Kidney epithelial cell (primary cell): ENCODE measurements at regions not wholly inside any gene's neighbourhood (a gene's known extent, or its start where the extent isn't known, plus 50 kb on each side); places are given as distances from the start of the nearest gene placed in this dataset.
A peak's percentile ranks its signal among the peaks of the same experiment; 100 is the strongest.

ENCODE experiments used
- DNase-seq: peaks from one replicate; pipeline ENCODE4 v3.0.0-alpha.2; 2010; ENCODE audit warnings: low read depth
- H3K27me3 ChIP-seq: 2 replicates; pipeline ENCODE4 v1.6.0; 2011; ENCODE audit warnings: low read length; ENCODE audit not compliant: control insufficient read depth, insufficient read depth
- H3K36me3 ChIP-seq: 2 replicates; pipeline ENCODE4 v1.5.1; 2011; ENCODE audit warnings: low read length; ENCODE audit not compliant: control insufficient read depth, insufficient read depth
- H3K4me3 ChIP-seq: 2 replicates; pipeline ENCODE4 v1.5.1; 2011; ENCODE audit warnings: low read depth, mild to moderate bottlenecking, control low read depth, low read length
- TF ChIP-seq, protein P1 (sequence below): IDR thresholded peaks from 2 replicates; pipeline ENCODE4 v1.5.1; 2011; ENCODE audit warnings: mild to moderate bottlenecking, moderate library complexity, low read length, control low read depth, inconsistent platforms; ENCODE audit not compliant: insufficient read depth, poor library complexity, severe bottlenecking

DNA sequence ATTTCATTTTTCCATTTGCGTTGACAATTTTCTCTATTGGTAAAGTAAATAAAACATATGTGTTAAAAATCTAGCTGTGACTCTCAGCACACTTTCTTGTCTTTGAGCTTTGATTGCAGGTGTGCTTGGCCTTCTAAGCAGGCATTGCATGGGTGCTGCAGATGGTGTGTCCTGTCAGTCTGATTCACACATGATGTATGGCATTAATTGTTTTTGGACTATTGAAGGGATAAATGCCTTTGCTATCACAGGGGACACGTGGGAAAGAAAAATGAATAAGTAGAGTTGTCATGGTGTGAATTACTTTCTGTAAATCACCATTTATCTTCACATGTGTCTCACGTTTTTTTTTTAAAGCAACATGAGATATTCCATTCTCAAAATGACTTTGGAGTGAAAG, 211.3 kb upstream of the NAV3 start:
- TF ChIP-seq, protein P1, sequence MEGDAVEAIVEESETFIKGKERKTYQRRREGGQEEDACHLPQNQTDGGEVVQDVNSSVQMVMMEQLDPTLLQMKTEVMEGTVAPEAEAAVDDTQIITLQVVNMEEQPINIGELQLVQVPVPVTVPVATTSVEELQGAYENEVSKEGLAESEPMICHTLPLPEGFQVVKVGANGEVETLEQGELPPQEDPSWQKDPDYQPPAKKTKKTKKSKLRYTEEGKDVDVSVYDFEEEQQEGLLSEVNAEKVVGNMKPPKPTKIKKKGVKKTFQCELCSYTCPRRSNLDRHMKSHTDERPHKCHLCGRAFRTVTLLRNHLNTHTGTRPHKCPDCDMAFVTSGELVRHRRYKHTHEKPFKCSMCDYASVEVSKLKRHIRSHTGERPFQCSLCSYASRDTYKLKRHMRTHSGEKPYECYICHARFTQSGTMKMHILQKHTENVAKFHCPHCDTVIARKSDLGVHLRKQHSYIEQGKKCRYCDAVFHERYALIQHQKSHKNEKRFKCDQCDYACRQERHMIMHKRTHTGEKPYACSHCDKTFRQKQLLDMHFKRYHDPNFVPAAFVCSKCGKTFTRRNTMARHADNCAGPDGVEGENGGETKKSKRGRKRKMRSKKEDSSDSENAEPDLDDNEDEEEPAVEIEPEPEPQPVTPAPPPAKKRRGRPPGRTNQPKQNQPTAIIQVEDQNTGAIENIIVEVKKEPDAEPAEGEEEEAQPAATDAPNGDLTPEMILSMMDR, result no peak
- no peaks in the 10 kb centered on the region for H3K36me3 ChIP-seq
- H3K27me3 ChIP-seq, result no peaks in the 10 kb centered on the region
- DNase-seq, result no peak
- H3K4me3 ChIP-seq, result no peak overlapping the region

DNA sequence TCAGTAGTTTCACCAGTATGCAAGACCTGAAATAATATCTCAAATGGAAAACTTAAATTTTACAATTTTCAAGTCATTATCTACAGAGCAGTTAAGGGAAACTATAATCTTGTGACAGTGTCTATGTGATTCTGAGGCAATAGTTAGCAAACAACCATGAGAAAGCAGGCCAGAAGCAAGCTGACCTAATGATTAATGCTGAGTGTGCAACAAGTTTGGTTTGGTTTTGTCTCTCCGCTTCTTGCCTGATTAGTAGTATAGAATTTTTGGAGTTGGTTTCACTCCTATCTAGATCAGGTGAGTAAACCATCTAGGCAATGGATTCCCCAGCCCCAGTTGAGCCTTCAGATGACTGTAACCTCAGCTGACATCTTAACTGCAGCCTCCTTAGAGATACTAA, 212.9 kb upstream of the NAV3 start:
- TF ChIP-seq, protein P1, result no peak
- DNase-seq, result no peak
- Histone ChIP-seq H3K4me3 (no peak overlapping the region), H3K27me3 (no peaks in the 10 kb centered on the region), H3K36me3 (no peaks in the 10 kb centered on the region)

DNA sequence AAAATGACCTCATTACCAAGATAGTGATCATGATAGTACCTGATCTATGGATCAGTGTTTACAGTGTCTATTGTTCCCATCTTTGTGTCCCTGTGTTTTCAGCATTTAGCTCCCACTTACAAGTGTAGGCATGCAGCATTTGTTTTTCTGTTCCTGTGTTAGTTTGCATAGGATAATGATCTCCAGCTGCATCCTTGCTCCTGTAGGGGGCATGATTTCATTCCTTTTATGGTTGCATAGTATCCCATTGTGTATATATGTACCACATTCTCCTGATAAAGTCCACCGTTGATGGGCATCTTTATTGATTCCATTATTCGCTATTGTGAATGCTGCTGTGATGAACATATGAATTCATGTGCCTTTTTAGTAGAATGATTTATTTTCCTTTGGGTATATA, 215.4 kb upstream of the NAV3 start:
- no peaks in the 10 kb centered on the region for H3K27me3 ChIP-seq
- DNase-seq, result no peak
- no peaks in the 10 kb centered on the region for H3K36me3 ChIP-seq
- no peak overlapping the region for H3K4me3 ChIP-seq
- TF ChIP-seq, protein P1, result peak; percentile 16

DNA sequence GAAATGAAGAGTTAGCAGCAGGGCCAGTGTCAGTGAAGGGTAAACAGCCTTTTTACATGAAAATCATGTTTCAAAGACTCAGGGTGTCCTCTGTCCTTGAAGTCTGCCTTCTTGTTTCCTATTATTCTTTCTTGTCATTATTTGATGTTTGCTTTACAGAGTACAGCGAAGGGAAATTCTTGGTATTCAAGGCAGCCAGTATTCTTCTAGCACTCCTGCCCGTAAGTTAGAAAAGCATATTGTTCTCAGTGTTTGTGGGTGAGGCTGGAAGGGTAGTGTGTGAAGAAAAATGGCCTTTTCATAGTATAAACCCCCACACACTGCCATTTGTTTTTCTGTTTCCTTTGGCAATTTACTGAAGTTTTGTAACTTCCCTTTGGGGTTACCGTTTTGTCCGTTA, 217.3 kb upstream of the NAV3 start:
- no peaks in the 10 kb centered on the region for H3K27me3 ChIP-seq
- no peaks in the 10 kb centered on the region for H3K36me3 ChIP-seq
- no peak overlapping the region for H3K4me3 ChIP-seq
- TF ChIP-seq, protein P1, result no peak
- DNase-seq, result no peak

DNA sequence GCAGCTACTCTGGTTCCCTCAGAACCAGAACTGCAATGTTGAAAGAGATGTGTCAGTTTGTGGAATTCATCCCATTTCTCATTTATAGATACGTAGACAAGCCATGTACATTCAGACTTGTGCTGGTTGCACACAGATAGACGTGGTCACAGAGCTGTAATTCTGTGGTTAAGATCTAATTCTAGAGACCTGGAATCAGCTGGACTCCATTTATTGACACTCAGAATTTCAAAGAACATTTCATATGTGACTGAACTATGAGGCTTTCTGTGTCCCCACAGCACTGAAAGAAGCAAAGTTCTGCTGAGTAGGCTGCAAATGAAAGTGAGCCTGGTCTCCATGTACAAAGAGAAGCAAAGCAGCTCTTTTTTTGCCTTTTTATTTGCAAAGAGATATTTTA, 220.2 kb upstream of the NAV3 start:
- H3K36me3 ChIP-seq, result no peaks in the 10 kb centered on the region
- TF ChIP-seq, protein P1, result no peak
- DNase-seq, result no peak
- no peak overlapping the region for H3K4me3 ChIP-seq
- H3K27me3 ChIP-seq, result no peaks in the 10 kb centered on the region

DNA sequence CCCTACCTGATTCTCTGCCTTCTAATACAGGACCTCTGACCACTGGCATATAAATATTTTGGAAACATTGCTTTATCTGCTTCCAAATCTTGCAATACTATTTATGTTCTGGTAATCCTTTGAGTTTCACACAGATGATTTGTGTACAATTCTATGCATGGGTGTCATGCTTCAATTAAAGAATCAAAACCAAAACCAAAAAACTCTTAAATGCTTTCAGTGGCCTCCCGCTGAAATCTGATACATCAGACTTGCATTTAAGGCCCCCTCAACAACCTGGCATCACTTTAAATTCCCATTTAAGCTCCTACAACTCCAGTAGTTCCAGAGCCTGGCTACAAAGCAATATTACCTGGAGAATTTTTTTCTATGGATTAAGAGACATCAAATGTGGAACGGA, 221.7 kb upstream of the NAV3 start:
- H3K4me3 ChIP-seq, result no peak overlapping the region
- no peak for DNase-seq
- H3K27me3 ChIP-seq, result no peaks in the 10 kb centered on the region
- H3K36me3 ChIP-seq, result no peaks in the 10 kb centered on the region
- TF ChIP-seq, protein P1, result no peak
